GM12878 (cell line): ENCODE measurements at regions not wholly inside any gene's neighbourhood (a gene's known extent, or its start where the extent isn't known, plus 50 kb on each side); places are given as distances from the start of the nearest gene placed in this dataset.

Experiments
- ATAC-seq: fragments of 200-7000 bp; cut with Tn5 transposase; 3 replicates; pipeline ENCODE4 v1.9.1; 2020; ENCODE audit warnings: mild to moderate bottlenecking, moderate library complexity
- BruUV-seq: library from RNA; stranded (reverse); fragments of 400-500 nt; replicated peaks from 2 replicates; lab custom pipeline; 2021; lab: Mats Ljungman, UMichigan
- CTCF ChIA-PET: fragments of 300-600 bp; sonication (Branson Sonifier 250); formaldehyde crosslinking; extraction: SDS; loops from one replicate; lab custom pipeline; 2021; ENCODE audit warnings: inconsistent platforms; lab: Yijun Ruan, JAX
- POLR2A ChIA-PET: fragments of 350-600 bp; formaldehyde crosslinking; extraction: SDS; loops from one replicate; lab custom pipeline; 2021; ENCODE audit warnings: inconsistent platforms; lab: Charles Lee
- RAD21 ChIA-PET: fragments of 300-600 bp; sonication (Branson Sonifier 250); formaldehyde crosslinking; loops from one replicate; lab custom pipeline; 2023; ENCODE audit warnings: antibody characterized with exemption; ENCODE audit not compliant: unreplicated experiment; lab: Charles Lee
- SMC1A ChIA-PET: fragments of 300-600 bp; sonication (Branson Sonifier 250); formaldehyde crosslinking; loops from one replicate; lab custom pipeline; 2023; ENCODE audit not compliant: unreplicated experiment, uncharacterized antibody; lab: Charles Lee
- DNase-seq: peaks from one replicate; pipeline ENCODE4 v3.0.0-alpha.2; 2011; ENCODE audit warnings: low read depth, low spot score
- FAIRE-seq: peaks from 3 replicates; lab custom pipeline; 2011; peaks lifted over from hg19 to GRCh38; lab: Jason Lieb, UNC
- H2AFZ ChIP-seq: 2 replicates; pipeline ENCODE4 v1.6.0; 2011; ENCODE audit warnings: low read depth, low read length, control low read depth; ENCODE audit not compliant: control insufficient read depth
- H3K27ac ChIP-seq: 2 replicates; pipeline ENCODE4 v1.5.1; 2011; ENCODE audit warnings: control low read depth; ENCODE audit not compliant: control insufficient read depth, insufficient read depth
- H3K27me3 ChIP-seq, 2 experiments: replicated peaks in 1 of 2; 2 replicates each; pipeline versions ENCODE4 v1.6.0 to v1.6.1; 2011; ENCODE audit warnings: low read length in 1 of 2; ENCODE audit not compliant: control insufficient read depth in 2 of 2, insufficient read depth in 2 of 2
- H3K36me3 ChIP-seq, 2 experiments: 2 replicates each; pipeline ENCODE4 v1.5.1; 2011; ENCODE audit warnings: low read length in 1 of 2; ENCODE audit not compliant: control insufficient read depth in 2 of 2, insufficient read depth in 2 of 2
- H3K4me1 ChIP-seq: 2 replicates; pipeline ENCODE4 v1.6.1; 2011; ENCODE audit warnings: mild to moderate bottlenecking, low read length, moderate library complexity, mixed read lengths; ENCODE audit not compliant: control insufficient read depth, insufficient read depth
- H3K4me2 ChIP-seq: 2 replicates; pipeline ENCODE4 v1.6.0; 2011; ENCODE audit warnings: control low read depth; ENCODE audit not compliant: control insufficient read depth, insufficient read depth
- H3K4me3 ChIP-seq: fragments of 200-600 bp; sonication (generic); 2 replicates; pipeline ENCODE4 v1.5.1; 2016
- H3K79me2 ChIP-seq: 2 replicates; pipeline ENCODE4 v1.6.0; 2011; ENCODE audit warnings: low read length; ENCODE audit not compliant: control insufficient read depth, insufficient read depth
- H3K9ac ChIP-seq: 2 replicates; pipeline ENCODE4 v1.8.0; 2011; ENCODE audit warnings: low read length, control low read depth, mixed read lengths; ENCODE audit not compliant: control insufficient read depth, insufficient read depth
- H3K9me3 ChIP-seq: replicated peaks from 3 replicates; pipeline ENCODE4 v1.5.1; 2011; ENCODE audit warnings: mild to moderate bottlenecking, low read length; ENCODE audit not compliant: control insufficient read depth, insufficient read depth
- H4K20me1 ChIP-seq: 2 replicates; pipeline ENCODE4 v1.6.0; 2011; ENCODE audit not compliant: control insufficient read depth, insufficient read depth
- ATF7 ChIP-seq: fragments of 450-650 bp; IDR thresholded peaks from 2 replicates; pipeline ENCODE4 v1.6.1; 2016; ENCODE audit warnings: low read depth, mild to moderate bottlenecking
- E2F8 ChIP-seq: fragments of 450-650 bp; IDR thresholded peaks from 2 replicates; pipeline ENCODE4 v1.6.1; 2018; ENCODE audit warnings: mild to moderate bottlenecking, low read depth, moderate library complexity; ENCODE audit not compliant: partially characterized antibody
- FOS ChIP-seq: IDR thresholded peaks from 3 replicates; pipeline ENCODE4 v1.6.1; 2011; ENCODE audit warnings: borderline replicate concordance; ENCODE audit not compliant: insufficient read length; ENCODE audit errors: extremely low read depth
- JUND ChIP-seq: IDR thresholded peaks from 2 replicates; pipeline ENCODE4 v1.6.1; 2012; ENCODE audit warnings: low read depth, mild to moderate bottlenecking, low read length, improper control_type of control experiment, moderate library complexity
- MEF2A ChIP-seq: IDR thresholded peaks from 2 replicates; pipeline ENCODE4 v1.6.1; 2011; ENCODE audit warnings: low read depth, mild to moderate bottlenecking, low read length, moderate library complexity; ENCODE audit not compliant: insufficient read depth
- NFXL1 ChIP-seq: fragments of 450-650 bp; IDR thresholded peaks from 2 replicates; pipeline ENCODE4 v1.6.1; 2017; ENCODE audit warnings: antibody characterized with exemption, mild to moderate bottlenecking, borderline replicate concordance
- POU2F2 ChIP-seq: IDR thresholded peaks from 3 replicates; pipeline ENCODE4 v1.6.1; 2011; ENCODE audit warnings: low read depth, mild to moderate bottlenecking, low read length, borderline replicate concordance
- RAD21 ChIP-seq: IDR thresholded peaks from 2 replicates; pipeline ENCODE4 v1.6.1; 2011; ENCODE audit warnings: mild to moderate bottlenecking, low read depth, low read length, moderate library complexity; ENCODE audit not compliant: insufficient read depth
- RAD51 ChIP-seq: fragments of 450-650 bp; IDR thresholded peaks from 2 replicates; pipeline ENCODE4 v1.6.1; 2016; ENCODE audit warnings: moderate library complexity, mild to moderate bottlenecking, inconsistent platforms
- SIN3A ChIP-seq: IDR thresholded peaks from 2 replicates; pipeline ENCODE4 v1.6.1; 2012; ENCODE audit warnings: low read depth, low read length, improper control_type of control experiment
- SKIL ChIP-seq: fragments of 450-650 bp; IDR thresholded peaks from 2 replicates; pipeline ENCODE4 v1.6.1; 2017; ENCODE audit warnings: mild to moderate bottlenecking, low read depth, inconsistent platforms; ENCODE audit not compliant: poor library complexity, severe bottlenecking
- SP1 ChIP-seq: IDR thresholded peaks from one replicate; pipeline ENCODE4 v1.6.1; 2011; ENCODE audit warnings: low read depth, low read length
- SRF ChIP-seq, 2 experiments: IDR thresholded peaks; 2 replicates each; pipeline ENCODE4 v1.6.1; 2011; ENCODE audit warnings: low read depth in 2 of 2, low read length in 2 of 2, mild to moderate bottlenecking in 1 of 2, moderate library complexity in 1 of 2
- STAT3 ChIP-seq: IDR thresholded peaks from 2 replicates; pipeline ENCODE4 v1.6.1; 2011; ENCODE audit warnings: low read depth, low read length, improper control_type of control experiment
- TBL1XR1 ChIP-seq: IDR thresholded peaks from 2 replicates; pipeline ENCODE4 v1.6.1; 2012; ENCODE audit warnings: low read depth, low read length, improper control_type of control experiment
- ZNF592 ChIP-seq: fragments of 450-650 bp; IDR thresholded peaks from 2 replicates; pipeline ENCODE4 v1.6.1; 2017; ENCODE audit warnings: mild to moderate bottlenecking, moderate library complexity
- WGBS: methylation state at CpG from one replicate; pipeline ENCODE4 v1.1.6; 2016; ENCODE audit warnings: low lambda C conversion rate; ENCODE audit not compliant: insufficient replicate concordance, insufficient coverage; ENCODE audit errors: missing lambda C conversion rate; 5-methylcytosine and 5-hydroxymethylcytosine counted together
- in situ Hi-C: fragments of 300-500 bp; cut with MboI; formaldehyde crosslinking; loops from 9 replicates; pipeline ENCODE4 v1.14.3; 2018; ENCODE audit warnings: mixed read lengths
- intact Hi-C: fragments of 100-400 bp; cut with micrococcal nuclease; formaldehyde crosslinking; loops from one replicate; pipeline ENCODE4 v1.14.2; 2022; ENCODE audit not compliant: unreplicated experiment

DNA sequence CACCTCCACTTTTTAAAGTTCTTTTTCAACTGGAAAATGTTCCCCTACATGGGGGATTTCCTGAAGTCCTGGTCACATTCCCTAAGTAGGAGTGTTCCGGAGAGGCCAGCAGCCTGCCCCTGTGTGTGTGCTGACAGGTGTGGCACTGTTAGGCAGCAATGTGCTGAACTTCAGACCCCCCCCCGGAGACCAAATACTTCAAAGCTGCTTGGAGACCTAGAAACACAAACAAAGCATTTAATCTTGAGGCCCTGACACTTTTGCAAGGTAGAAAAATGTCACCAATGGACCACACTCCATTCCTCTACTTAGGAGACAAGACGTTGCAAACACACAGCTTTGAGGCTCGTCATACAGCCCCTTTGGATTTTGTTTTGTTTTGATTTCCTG lies 259.6 kb upstream of the CTNNB1 start (continued):
- no peak for TF ChIP-seq NFXL1

GRCh38 chr3:40940651-40941050 lies 258.7 kb upstream of the CTNNB1 start:
- CTCF ChIA-PET = no interaction called here
- RAD21 ChIA-PET = no interaction called here
- no peak overlapping the region for H3K27ac ChIP-seq
- intact Hi-C loops (no loop called here), in situ Hi-C loops (no loop called here)
- H3K4me1 ChIP-seq = no peaks in the 10 kb centered on the region
- H3K9ac ChIP-seq = no peak overlapping the region
- no peaks in the 10 kb centered on the region for H4K20me1 ChIP-seq
- WGBS = 68% methylated on average over 2 of the region's 2 CpGs
- no peaks in the 10 kb centered on the region for H3K9me3 ChIP-seq
- FAIRE-seq = no peak
- no peak overlapping the region for H2AFZ ChIP-seq
- H3K36me3 ChIP-seq = no peaks in the 10 kb centered on the region
- ATAC-seq = no peak
- DNase-seq = no peak
- POLR2A ChIA-PET = no interaction called here
- H3K79me2 ChIP-seq = no peaks in the 10 kb centered on the region
- H3K4me2 ChIP-seq = no peak overlapping the region
- BruUV-seq = no TSS peak
- no peaks in the 10 kb centered on the region; a peak in 1 of 4 replicates for H3K27me3 ChIP-seq
- SMC1A ChIA-PET = no interaction called here
- no peak overlapping the region for H3K4me3 ChIP-seq
- no peak for TF ChIP-seq JUND
- TF ChIP-seq E2F8 = no peak
- TF ChIP-seq SRF (IDR thresholded peaks at IDR 0.05; ENCODE audit: low read depth in 2 of 2, low read length in 2 of 2) = no peak
- no peak for TF ChIP-seq SP1
- no peak for TF ChIP-seq FOS
- no peak for TF ChIP-seq SIN3A
- no peak for TF ChIP-seq ZNF592
- TF ChIP-seq TBL1XR1 = no peak
- no peak for TF ChIP-seq ATF7
- TF ChIP-seq MEF2A = no peak
- no peak for TF ChIP-seq RAD21
- no peak for TF ChIP-seq POU2F2
- no peak for TF ChIP-seq SKIL
- TF ChIP-seq RAD51 = no peak
- TF ChIP-seq STAT3 = no peak
